Thoracic aorta (tissue), 2 donors: ENCODE measurements at regions not wholly inside any gene's neighbourhood (a gene's known extent, or its start where the extent isn't known, plus 50 kb on each side); places are given as distances from the start of the nearest gene placed in this dataset.

Source experiments
- ATAC-seq: fragments of 150-250 bp; one replicate; pipeline ENCODE4 v1.8.0; 2017; ENCODE audit warnings: low read depth; ENCODE audit not compliant: insufficient number of reproducible peaks, low FRiP score
- DNase-seq: peaks from one replicate; pipeline ENCODE4 v3.0.0-alpha.2; 2020; ENCODE audit warnings: low spot score
- H3K27ac ChIP-seq, 2 donors: fragments of 200-600 bp; sonication (generic); 1 replicate in 1 of 2; 2 replicates in 1 of 2; pipeline ENCODE4 v1.5.1; 2016; ENCODE audit warnings: mild to moderate bottlenecking in 2 of 2, moderate library complexity in 2 of 2
- H3K27me3 ChIP-seq: fragments of 200-600 bp; sonication (generic); replicated peaks from 2 replicates; pipeline ENCODE4 v1.6.0; 2016; ENCODE audit warnings: mild to moderate bottlenecking; ENCODE audit not compliant: insufficient read depth
- H3K36me3 ChIP-seq: fragments of 200-600 bp; sonication (generic); one replicate; pipeline ENCODE4 v1.5.1; 2016
- H3K4me1 ChIP-seq, 2 donors: fragments of 200-600 bp; sonication (generic); 1 replicate in 1 of 2; 2 replicates in 1 of 2; pipeline versions ENCODE4 v1.5.1 to v1.6.0; 2016; ENCODE audit warnings: low read depth in 2 of 2, mild to moderate bottlenecking in 1 of 2; ENCODE audit not compliant: control insufficient read depth in 1 of 2
- H3K4me3 ChIP-seq: fragments of 200-600 bp; sonication (generic); 2 replicates; pipeline ENCODE4 v1.5.1; 2016; ENCODE audit warnings: mild to moderate bottlenecking
- H3K9me3 ChIP-seq: fragments of 200-600 bp; sonication (generic); 2 replicates; pipeline ENCODE4 v1.5.1; 2016
- TF ChIP-seq, protein P1 (sequence below): fragments of 200-600 bp; sonication (generic); IDR thresholded peaks from one replicate; pipeline ENCODE4 v1.5.1; 2019; ENCODE audit warnings: antibody characterized with exemption

DNA sequence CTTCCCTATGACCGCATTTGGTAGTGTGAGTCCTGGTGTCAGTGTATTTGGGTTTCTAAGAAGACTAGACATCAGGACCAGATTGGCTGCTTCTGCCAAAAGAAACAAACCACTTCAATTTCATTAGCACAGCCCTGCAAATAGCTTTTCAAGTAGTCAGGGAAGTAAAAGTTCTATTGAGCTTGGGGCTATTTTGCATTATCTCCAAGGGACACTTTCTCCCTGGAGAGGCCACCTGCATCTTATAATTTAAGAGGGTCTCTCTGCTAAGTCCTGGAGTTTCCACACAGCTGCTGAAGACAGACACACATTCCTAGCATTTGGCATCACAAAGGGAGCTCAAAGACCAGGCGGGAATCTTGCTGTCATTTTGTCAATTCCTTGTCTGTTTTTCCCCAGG lies 141.2 kb downstream of the BMP2 start:
- DNase-seq = no peak
- TF ChIP-seq, protein P1, sequence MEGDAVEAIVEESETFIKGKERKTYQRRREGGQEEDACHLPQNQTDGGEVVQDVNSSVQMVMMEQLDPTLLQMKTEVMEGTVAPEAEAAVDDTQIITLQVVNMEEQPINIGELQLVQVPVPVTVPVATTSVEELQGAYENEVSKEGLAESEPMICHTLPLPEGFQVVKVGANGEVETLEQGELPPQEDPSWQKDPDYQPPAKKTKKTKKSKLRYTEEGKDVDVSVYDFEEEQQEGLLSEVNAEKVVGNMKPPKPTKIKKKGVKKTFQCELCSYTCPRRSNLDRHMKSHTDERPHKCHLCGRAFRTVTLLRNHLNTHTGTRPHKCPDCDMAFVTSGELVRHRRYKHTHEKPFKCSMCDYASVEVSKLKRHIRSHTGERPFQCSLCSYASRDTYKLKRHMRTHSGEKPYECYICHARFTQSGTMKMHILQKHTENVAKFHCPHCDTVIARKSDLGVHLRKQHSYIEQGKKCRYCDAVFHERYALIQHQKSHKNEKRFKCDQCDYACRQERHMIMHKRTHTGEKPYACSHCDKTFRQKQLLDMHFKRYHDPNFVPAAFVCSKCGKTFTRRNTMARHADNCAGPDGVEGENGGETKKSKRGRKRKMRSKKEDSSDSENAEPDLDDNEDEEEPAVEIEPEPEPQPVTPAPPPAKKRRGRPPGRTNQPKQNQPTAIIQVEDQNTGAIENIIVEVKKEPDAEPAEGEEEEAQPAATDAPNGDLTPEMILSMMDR = no peak

DNA sequence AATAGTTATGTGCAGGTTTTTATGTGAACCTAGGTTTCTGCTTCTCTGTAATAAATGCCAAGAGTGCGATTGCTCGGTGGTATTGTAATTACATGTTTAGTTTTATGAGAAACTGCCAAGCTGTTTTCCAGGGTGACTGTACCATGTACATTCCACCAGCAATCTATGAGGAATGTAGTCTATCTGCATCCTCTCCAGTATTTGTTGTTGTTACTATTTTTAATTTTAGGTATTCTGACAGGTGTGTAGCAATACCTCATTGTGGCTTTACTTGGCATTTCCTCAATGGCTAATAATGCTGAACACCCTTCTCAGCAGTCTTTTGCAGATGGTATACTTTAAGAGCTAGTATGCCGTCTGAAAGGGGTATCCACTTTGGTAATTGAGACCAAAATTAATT lies 142.1 kb downstream of the BMP2 start:
- no peak overlapping the region for H3K27ac ChIP-seq
- no peaks in the 10 kb centered on the region for H3K36me3 ChIP-seq
- no peaks in the 10 kb centered on the region for H3K4me1 ChIP-seq
- no peaks in the 10 kb centered on the region for H3K9me3 ChIP-seq
- H3K27me3 ChIP-seq = no peaks in the 10 kb centered on the region
- ATAC-seq (no peak), DNase-seq (no peak)
- H3K4me3 ChIP-seq = no peak overlapping the region
- TF ChIP-seq, protein P1 = no peak

More for the DNA sequence above, 141.2 kb downstream of the BMP2 start:
- no peak overlapping the region for H3K4me3 ChIP-seq
- ATAC-seq = no peak
- no peaks in the 10 kb centered on the region for H3K27me3 ChIP-seq
- H3K4me1 ChIP-seq = no peaks in the 10 kb centered on the region
- H3K9me3 ChIP-seq = no peaks in the 10 kb centered on the region
- H3K27ac ChIP-seq = no peak overlapping the region
- no peaks in the 10 kb centered on the region for H3K36me3 ChIP-seq

DNA sequence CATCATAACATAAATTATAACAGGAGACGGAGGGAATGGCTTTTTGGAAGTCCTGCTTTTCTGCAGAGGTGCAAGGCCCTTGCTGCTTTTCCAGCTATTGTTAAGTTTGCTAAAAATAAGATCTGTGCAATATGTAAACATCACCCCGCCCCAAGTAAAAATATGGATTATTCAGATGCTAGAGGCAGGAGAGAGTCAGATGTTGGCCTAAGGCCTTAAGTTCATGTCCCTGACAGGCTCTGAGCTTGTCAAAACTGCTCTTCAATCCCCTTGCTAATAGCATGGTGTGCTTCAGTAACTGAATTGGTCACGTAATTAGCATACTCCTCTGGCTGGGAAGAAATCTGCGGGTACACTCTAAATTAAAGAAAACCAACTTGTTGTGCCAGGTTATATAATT lies 147.5 kb downstream of the BMP2 start:
- no peak for DNase-seq
- Histone ChIP-seq H3K4me3 (no peak overlapping the region), H3K27me3 (no peaks in the 10 kb centered on the region), H3K27ac (no peak overlapping the region), H3K4me1 (no peaks in the 10 kb centered on the region), H3K9me3 (no peaks in the 10 kb centered on the region), H3K36me3 (no peaks in the 10 kb centered on the region)
- ATAC-seq = no peak
- TF ChIP-seq, protein P1 = no peak

DNA sequence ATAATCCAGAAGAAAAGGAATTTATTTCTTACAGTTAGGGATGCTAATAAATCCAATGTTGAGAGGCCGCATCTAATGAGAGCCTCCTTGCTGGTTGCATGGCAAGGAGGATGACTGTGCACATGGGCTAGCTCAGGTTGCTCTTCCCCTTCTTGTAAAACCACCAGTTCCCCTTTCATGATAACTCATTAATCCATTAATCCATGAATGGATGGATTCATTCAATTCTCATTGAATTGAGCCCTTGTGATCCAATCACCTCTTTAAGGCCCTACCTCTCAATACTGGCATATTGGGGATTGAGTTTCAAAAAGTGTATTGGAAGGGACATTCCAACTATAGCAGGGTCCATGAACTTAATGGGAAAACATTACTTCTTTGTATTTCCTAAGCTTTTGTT lies 149.5 kb downstream of the BMP2 start:
- ATAC-seq (no peak), DNase-seq (no peak)
- Histone ChIP-seq H3K4me3 (no peak overlapping the region), H3K27me3 (no peaks in the 10 kb centered on the region), H3K27ac (no peak overlapping the region), H3K36me3 (no peaks in the 10 kb centered on the region), H3K9me3 (no peaks in the 10 kb centered on the region), H3K4me1 (no peaks in the 10 kb centered on the region)
- TF ChIP-seq, protein P1 = no peak

DNA sequence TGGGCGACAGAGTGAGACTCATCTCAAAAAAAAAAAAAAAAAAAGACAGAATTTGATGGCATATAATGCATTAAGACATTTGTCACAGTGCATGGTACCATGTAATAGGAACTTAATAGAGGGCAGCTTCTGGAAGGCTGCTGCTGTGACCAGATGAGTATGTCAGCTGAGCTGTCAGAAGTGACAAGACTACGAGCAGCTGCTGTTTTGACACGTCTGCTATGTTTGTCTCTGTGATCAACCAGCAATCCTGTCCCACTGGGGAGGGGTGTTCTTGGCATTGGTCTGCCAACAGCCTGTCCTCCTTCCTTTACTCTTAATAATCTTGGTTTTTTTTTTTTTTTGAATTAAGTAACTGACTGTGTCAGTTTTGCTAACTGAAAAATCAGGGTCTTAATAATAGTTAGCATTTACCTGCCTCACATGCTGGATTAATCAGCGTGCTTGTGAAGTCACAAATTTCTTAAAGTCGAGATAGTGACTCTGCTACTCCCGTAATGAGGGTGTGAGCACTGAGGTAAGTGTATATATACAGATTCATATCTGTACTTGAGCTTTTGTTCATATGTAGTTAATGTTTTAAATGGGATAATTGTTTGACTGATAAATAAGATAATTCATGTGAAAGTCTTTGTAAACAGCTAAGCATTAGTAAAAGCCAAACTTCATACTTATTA lies 152.4 kb downstream of the BMP2 start:
- Histone ChIP-seq H3K27ac (no peak overlapping the region), H3K36me3 (no peaks in the 10 kb centered on the region), H3K9me3 (no peaks in the 10 kb centered on the region), H3K27me3 (no peaks in the 10 kb centered on the region), H3K4me3 (no peak overlapping the region), H3K4me1 (no peaks in the 10 kb centered on the region)
- ATAC-seq = no peak
- TF ChIP-seq, protein P1 = no peak
- DNase-seq = no peak
